K562 (cell line): ENCODE measurements at regions not wholly inside any gene's neighbourhood (a gene's known extent, or its start where the extent isn't known, plus 50 kb on each side); places are given as distances from the start of the nearest gene placed in this dataset.

Source experiments
- ARID1B ChIP-seq: fragments of 450-650 bp; IDR thresholded peaks from 2 replicates; pipeline ENCODE4 v1.6.1; 2016; ENCODE audit warnings: antibody characterized with exemption, mild to moderate bottlenecking, inconsistent platforms
- ATF1 ChIP-seq, 2 experiments: fragments of 450-650 bp in 1 of 2; IDR thresholded peaks; 2 replicates each; pipeline ENCODE4 v1.6.1; 2016; ENCODE audit warnings: missing compliant biosample characterization in 1 of 2, missing genetic modification characterization in 1 of 2
- BCOR ChIP-seq: fragments of 450-650 bp; IDR thresholded peaks from 2 replicates; pipeline ENCODE4 v1.6.1; 2016
- CREM ChIP-seq: IDR thresholded peaks from 2 replicates; pipeline ENCODE4 v1.6.1; 2014; ENCODE audit warnings: antibody characterized with exemption, low read depth
- KDM1A ChIP-seq, 2 experiments: fragments of 450-650 bp; IDR thresholded peaks; 2 replicates each; pipeline ENCODE4 v1.6.1; 2016; ENCODE audit warnings: mild to moderate bottlenecking in 2 of 2
- KLF16 ChIP-seq: IDR thresholded peaks from 2 replicates; pipeline ENCODE4 v1.6.1; 2016; ENCODE audit warnings: antibody characterized with exemption
- RB1 ChIP-seq: fragments of 450-650 bp; IDR thresholded peaks from 2 replicates; pipeline ENCODE4 v1.6.1; 2017; ENCODE audit warnings: low read depth, mild to moderate bottlenecking
- SMAD4 ChIP-seq: fragments of 250-450 bp; sonication (Bioruptor Pico); conservative IDR thresholded peaks from 2 replicates; pipeline ENCODE4 v1.8.0; 2021; ENCODE audit warnings: inconsistent platforms, mild to moderate bottlenecking, moderate library complexity
- TBL1XR1 ChIP-seq, 2 experiments: IDR thresholded peaks; 2 replicates each; pipeline ENCODE4 v1.6.1; 2012; ENCODE audit warnings: improper control_type of control experiment in 2 of 2, low read length in 2 of 2, mild to moderate bottlenecking in 1 of 2
- ZC3H8 ChIP-seq: fragments of 450-650 bp; IDR thresholded peaks from 2 replicates; pipeline ENCODE4 v1.6.1; 2017
- ZNF589 ChIP-seq: fragments of 200-800 bp; sonication (Bioruptor generic); IDR thresholded peaks from 2 replicates; pipeline ENCODE4 v1.6.1; 2016; ENCODE audit warnings: low read depth, missing genetic modification characterization, missing compliant biosample characterization
- TF ChIP-seq, protein P1 (sequence below), 2 experiments: fragments of 450-650 bp in 1 of 2; sonication (generic) in 1 of 2; formaldehyde crosslinking in 1 of 2; IDR thresholded peaks; 2 replicates each; pipeline versions ENCODE4 v1.7.1 to v1.9.0; 2016 to 2022; ENCODE audit warnings: inconsistent platforms in 1 of 2, mild to moderate bottlenecking in 1 of 2, missing genetic modification reagents in 1 of 2
- TF ChIP-seq, protein P2 (sequence below), 2 experiments: fragments of 150-350 bp in 1 of 2; IDR thresholded peaks; 2 replicates each; pipeline ENCODE4 v1.6.1; 2012 to 2016; ENCODE audit warnings: low read depth in 2 of 2, low read length in 2 of 2, mild to moderate bottlenecking in 1 of 2, moderate library complexity in 1 of 2
- TF ChIP-seq, protein P3 (sequence below): fragments of 450-650 bp; IDR thresholded peaks from 2 replicates; pipeline ENCODE4 v1.6.1; 2016; ENCODE audit warnings: antibody characterized with exemption

DNA sequence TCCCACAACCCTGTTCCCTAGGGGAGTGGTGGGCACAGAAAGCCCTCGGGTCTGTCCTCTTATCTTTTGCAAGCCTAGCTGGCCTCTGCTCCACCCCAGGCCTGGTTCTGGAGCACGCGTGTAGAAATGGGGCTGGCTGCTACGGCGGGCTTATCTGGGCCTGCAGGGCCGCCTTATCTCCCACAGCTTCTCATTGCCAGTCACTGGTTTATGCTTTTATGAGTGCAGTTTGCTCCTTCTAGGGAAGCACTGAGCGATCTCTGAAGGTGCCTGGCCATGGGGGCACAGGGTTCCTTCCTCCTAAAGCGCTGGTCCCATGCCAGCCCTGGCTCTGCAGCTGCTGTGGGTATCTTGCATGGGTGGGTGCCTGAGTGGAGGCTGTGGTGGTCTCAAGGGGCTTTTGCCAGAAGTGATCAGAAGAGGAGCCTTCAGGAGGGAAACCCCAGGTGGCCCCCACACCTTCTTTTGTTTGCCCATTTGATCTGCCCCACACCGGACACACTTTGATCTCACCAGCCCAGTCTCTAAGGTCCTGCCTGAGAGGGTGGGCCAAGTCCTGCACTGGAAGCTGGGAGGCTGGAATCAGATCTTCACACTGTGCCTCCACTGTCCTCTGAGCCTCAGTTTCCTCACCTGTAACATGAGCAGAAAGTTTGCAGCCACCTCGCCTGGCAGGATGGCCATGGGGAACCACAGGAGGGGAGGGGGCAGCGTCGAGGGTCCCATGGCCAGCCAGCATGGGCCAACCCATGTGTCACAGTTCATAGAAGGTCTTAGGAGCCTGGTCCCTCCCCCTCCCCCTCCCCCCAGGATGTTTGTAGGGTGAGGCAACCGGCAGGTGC, 86.6 kb upstream of the FGF3 start (continued):
- TF ChIP-seq, protein P1, sequence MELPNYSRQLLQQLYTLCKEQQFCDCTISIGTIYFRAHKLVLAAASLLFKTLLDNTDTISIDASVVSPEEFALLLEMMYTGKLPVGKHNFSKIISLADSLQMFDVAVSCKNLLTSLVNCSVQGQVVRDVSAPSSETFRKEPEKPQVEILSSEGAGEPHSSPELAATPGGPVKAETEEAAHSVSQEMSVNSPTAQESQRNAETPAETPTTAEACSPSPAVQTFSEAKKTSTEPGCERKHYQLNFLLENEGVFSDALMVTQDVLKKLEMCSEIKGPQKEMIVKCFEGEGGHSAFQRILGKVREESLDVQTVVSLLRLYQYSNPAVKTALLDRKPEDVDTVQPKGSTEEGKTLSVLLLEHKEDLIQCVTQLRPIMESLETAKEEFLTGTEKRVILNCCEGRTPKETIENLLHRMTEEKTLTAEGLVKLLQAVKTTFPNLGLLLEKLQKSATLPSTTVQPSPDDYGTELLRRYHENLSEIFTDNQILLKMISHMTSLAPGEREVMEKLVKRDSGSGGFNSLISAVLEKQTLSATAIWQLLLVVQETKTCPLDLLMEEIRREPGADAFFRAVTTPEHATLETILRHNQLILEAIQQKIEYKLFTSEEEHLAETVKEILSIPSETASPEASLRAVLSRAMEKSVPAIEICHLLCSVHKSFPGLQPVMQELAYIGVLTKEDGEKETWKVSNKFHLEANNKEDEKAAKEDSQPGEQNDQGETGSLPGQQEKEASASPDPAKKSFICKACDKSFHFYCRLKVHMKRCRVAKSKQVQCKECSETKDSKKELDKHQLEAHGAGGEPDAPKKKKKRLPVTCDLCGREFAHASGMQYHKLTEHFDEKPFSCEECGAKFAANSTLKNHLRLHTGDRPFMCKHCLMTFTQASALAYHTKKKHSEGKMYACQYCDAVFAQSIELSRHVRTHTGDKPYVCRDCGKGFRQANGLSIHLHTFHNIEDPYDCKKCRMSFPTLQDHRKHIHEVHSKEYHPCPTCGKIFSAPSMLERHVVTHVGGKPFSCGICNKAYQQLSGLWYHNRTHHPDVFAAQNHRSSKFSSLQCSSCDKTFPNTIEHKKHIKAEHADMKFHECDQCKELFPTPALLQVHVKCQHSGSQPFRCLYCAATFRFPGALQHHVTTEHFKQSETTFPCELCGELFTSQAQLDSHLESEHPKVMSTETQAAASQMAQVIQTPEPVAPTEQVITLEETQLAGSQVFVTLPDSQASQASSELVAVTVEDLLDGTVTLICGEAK (IDR thresholded peaks at IDR 0.05): no peak
- TF ChIP-seq, protein P1 (CRISPR knock-in tag; IDR thresholded peaks at IDR 0.05): no peak
- TF ChIP-seq ARID1B (peak; percentile 98), SMAD4 (CRISPR knock-in tag) (peak; percentile 88), ZC3H8 (no peak), TBL1XR1 (IDR thresholded peaks at IDR 0.05; ENCODE audit: low read length in 2 of 2) (peak in 1 of 2 experiments; percentile 73; a peak in 1 of 4 replicates), KLF16 (peak; percentile 93), ATF1 (CRISPR knock-in tag; IDR thresholded peaks at IDR 0.05) (no peak), ATF1 (tag; IDR thresholded peaks at IDR 0.05) (peak; percentile 40; the same call in 1 of the 2 replicates), ZNF589 (peak; percentile 93), BCOR (peak; percentile 90), RB1 (peak; percentile 59; the same call in 1 of the 2 replicates), CREM (peak; percentile 62), KDM1A (IDR thresholded peaks at IDR 0.05) (peak; percentile 96 to 97)
- TF ChIP-seq, protein P2, sequence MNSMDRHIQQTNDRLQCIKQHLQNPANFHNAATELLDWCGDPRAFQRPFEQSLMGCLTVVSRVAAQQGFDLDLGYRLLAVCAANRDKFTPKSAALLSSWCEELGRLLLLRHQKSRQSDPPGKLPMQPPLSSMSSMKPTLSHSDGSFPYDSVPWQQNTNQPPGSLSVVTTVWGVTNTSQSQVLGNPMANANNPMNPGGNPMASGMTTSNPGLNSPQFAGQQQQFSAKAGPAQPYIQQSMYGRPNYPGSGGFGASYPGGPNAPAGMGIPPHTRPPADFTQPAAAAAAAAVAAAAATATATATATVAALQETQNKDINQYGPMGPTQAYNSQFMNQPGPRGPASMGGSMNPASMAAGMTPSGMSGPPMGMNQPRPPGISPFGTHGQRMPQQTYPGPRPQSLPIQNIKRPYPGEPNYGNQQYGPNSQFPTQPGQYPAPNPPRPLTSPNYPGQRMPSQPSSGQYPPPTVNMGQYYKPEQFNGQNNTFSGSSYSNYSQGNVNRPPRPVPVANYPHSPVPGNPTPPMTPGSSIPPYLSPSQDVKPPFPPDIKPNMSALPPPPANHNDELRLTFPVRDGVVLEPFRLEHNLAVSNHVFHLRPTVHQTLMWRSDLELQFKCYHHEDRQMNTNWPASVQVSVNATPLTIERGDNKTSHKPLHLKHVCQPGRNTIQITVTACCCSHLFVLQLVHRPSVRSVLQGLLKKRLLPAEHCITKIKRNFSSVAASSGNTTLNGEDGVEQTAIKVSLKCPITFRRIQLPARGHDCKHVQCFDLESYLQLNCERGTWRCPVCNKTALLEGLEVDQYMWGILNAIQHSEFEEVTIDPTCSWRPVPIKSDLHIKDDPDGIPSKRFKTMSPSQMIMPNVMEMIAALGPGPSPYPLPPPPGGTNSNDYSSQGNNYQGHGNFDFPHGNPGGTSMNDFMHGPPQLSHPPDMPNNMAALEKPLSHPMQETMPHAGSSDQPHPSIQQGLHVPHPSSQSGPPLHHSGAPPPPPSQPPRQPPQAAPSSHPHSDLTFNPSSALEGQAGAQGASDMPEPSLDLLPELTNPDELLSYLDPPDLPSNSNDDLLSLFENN (IDR thresholded peaks at IDR 0.05; ENCODE audit: low read depth in 2 of 2, low read length in 2 of 2): peak in 1 of 2 experiments; percentile 86; a peak in 2 of 4 replicates
- TF ChIP-seq, protein P3, sequence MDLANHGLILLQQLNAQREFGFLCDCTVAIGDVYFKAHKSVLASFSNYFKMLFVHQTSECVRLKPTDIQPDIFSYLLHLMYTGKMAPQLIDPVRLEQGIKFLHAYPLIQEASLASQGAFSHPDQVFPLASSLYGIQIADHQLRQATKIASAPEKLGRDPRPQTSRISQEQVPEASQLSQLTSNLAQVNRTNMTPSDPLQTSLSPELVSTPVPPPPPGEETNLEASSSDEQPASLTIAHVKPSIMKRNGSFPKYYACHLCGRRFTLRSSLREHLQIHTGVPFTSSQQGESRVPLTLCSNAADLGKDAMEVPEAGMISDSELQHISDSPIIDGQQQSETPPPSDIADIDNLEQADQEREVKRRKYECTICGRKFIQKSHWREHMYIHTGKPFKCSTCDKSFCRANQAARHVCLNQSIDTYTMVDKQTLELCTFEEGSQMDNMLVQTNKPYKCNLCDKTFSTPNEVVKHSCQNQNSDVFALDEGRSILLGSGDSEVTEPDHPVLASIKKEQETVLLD: no peak
